ENCODE measurements at regions not wholly inside any gene's neighbourhood (a gene's known extent, or its start where the extent isn't known, plus 50 kb on each side); places are given as distances from the start of the nearest gene placed in this dataset.

DNA sequence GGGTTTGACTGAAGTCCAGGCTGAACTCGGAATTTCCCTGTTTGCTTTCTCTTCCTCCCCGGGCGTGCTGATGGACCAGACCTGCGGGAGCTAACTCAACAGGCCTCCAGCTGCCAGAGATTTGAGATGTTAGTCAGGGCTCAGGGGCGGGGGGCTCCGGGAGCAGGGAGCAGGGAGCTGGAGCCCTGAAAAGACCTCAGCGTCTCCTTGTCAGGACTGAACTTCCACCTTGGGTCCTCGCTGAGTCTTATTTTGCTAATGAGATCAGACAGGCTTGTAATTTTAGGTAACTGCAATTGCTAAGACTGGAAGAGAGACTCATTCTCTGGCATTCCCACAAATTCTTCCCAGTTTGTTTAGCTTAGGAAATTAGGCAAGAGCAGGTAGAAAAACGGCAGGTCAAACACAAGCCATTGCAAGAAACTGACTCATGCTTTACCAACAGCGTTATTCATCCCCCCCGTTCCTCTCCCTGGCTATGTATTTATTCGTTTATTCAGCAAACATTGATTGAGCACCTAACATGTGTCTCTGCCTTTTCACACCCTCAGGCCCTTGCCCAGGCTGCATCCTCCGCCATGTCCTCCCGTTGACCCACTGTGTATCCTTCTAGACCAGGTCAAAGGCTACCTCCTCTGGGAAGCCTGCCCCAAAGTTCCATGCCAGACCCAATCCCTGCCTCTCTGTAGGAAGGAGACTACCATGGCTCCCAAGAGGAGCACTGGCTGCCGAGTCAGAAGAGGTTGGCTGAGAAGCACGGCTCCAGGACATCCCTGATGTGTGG, 80.4 kb upstream of the DIO3 start:
- no peak for DNase-seq (ENCODE audit: low read depth, low spot score)
- ChIA-PET POLR2A (no interaction called here), CTCF (no interaction called here)
- no peak overlapping the region for H3K4me3 ChIP-seq (ENCODE audit: low read depth, low read length)
- TF ChIP-seq CTCF (IDR thresholded peaks at IDR 0.05; ENCODE audit: insufficient read depth, low read length, missing control alignments) = no peak

GRCh38 chr14:101481557-101481956, 79.7 kb upstream of the DIO3 start:
- ChIA-PET POLR2A (no interaction called here), CTCF (no interaction called here)
- TF ChIP-seq CTCF (IDR thresholded peaks at IDR 0.05; ENCODE audit: insufficient read depth, low read length, missing control alignments) = no peak
- no peak overlapping the region for H3K4me3 ChIP-seq (ENCODE audit: low read depth, low read length)
- DNase-seq (ENCODE audit: low read depth, low spot score) = no peak

DNA sequence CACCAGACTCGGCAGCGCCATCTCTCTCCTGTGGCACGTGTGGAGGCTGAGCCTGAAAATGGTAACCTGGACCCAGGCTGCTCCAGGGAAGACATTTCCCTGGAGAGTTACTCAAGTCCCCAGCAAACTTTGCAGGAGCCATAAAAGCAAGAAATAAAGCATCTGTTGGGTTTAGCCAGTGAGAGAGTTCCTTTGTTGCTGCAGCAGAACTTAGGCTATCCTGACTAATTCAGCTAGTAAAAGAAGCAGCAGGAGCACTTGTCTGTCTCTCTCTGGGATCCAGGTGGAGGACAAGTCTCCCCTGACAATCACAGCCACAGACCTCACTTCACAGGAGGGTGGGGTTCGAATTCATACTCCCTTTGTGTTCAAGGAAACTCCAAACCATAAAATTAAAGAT, 79.2 kb upstream of the DIO3 start:
- ChIA-PET CTCF (no interaction called here), POLR2A (no interaction called here)
- no peak for TF ChIP-seq CTCF (IDR thresholded peaks at IDR 0.05; ENCODE audit: insufficient read depth, low read length, missing control alignments)
- no peak for DNase-seq (ENCODE audit: low read depth, low spot score)
- H3K4me3 ChIP-seq (ENCODE audit: low read depth, low read length) = no peak overlapping the region

DNA sequence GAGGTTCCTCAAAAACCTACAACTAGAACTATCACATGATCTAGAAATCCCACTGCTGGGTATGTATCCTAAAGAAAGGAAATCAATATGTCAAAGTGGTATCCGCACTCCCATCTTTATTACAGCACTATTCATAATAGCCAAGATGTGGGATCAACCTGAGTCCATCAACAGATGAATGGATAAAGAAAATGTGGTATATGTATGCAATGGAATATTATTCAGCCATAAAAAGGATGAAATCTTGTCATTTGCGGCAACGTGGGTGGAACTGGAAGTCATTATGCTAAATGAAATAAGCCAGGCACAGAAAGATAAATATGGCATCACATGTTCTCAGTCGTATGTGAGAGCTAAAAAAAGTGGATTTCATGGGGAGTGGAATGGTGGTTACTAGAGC, 77.5 kb upstream of the DIO3 start:
- DNase-seq (ENCODE audit: low read depth, low spot score) = no peak
- POLR2A ChIA-PET = no interaction called here
- H3K4me3 ChIP-seq (ENCODE audit: low read depth, low read length) = no peak overlapping the region
- TF ChIP-seq CTCF (IDR thresholded peaks at IDR 0.05; ENCODE audit: insufficient read depth, low read length, missing control alignments) = no peak
- CTCF ChIA-PET = no interaction called here

DNA sequence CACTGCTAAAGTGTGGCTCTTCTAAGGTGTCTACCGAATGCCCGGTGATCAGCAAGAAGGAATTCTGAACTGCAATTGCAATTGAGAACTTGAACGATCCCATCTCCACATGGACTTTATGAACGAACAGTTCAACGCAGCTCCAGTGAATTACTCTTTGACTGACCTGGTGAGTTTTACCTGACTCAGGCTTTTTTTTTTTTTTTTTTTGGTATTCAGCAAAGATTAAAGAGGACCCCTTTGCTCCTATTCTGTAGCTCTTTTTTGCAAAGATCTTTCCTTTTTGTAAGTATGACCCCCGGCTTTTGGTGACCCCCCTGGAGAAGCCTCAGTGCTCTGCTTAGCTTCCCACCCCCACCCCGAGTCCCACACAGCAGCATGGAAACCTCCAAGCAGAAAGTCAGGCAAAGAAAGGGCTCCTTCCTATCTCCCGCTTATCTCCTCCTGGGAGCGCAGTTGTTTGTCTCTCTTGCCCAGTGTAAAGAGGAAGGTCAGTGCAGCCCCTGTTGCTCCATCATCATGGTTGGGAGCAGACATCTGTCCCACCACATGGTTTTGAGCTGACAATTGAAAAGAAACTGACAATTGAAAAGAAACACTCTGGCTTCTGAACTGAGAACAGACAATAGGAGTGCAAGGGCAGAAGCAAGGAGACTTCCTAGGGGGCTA, 72.1 kb upstream of the DIO3 start:
- TF ChIP-seq CTCF (IDR thresholded peaks at IDR 0.05; ENCODE audit: insufficient read depth, low read length, missing control alignments) = no peak
- DNase-seq (ENCODE audit: low read depth, low spot score) = no peak
- POLR2A ChIA-PET = no interaction called here
- no peak overlapping the region for H3K4me3 ChIP-seq (ENCODE audit: low read depth, low read length)
- CTCF ChIA-PET = no interaction called here

DNA sequence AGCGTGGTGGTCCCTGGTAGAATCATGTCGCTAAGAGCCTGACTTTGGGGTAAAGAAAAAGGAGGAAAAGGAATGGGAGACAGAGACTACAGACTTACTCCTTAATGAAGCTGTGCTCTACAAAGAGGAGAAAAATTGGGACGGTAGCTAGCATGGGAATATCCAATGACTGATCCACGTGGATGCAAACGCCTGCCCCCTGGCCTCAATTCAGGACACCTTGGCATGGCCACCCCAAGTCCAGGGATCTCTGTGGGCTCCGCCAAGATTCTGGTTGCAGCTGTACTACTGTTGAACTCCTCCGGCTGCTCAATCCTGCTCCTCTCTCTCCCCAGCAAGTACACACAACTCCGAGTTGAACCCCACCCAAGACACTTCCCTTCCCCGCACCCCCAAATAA, 70.5 kb upstream of the DIO3 start:
- no peak for TF ChIP-seq CTCF (IDR thresholded peaks at IDR 0.05; ENCODE audit: insufficient read depth, low read length, missing control alignments)
- ChIA-PET CTCF (no interaction called here), POLR2A (no interaction called here)

More for the DNA sequence above, 70.5 kb upstream of the DIO3 start:
- no peak for DNase-seq (ENCODE audit: low read depth, low spot score)
- H3K4me3 ChIP-seq (ENCODE audit: low read depth, low read length) = no peak overlapping the region

All from AG04449 (cell line).